Endothelial cell of umbilical vein (primary cell): ENCODE measurements at regions not wholly inside any gene's neighbourhood (a gene's known extent, or its start where the extent isn't known, plus 50 kb on each side); places are given as distances from the start of the nearest gene placed in this dataset.

Experiments
- BruUV-seq: library from RNA; stranded (reverse); fragments of 400-500 nt; replicated peaks from 2 replicates; lab custom pipeline; 2021; lab: Mats Ljungman, UMichigan
- CTCF ChIA-PET: fragments of 300-600, 350-600 bp; sonication (Branson Sonifier 250); formaldehyde crosslinking; loops from one replicate; lab custom pipeline; 2021; ENCODE audit warnings: antibody characterized with exemption, inconsistent platforms; lab: Charles Lee
- POLR2A ChIA-PET: fragments of 300-600, 350-600 bp; sonication (Branson Sonifier 250); formaldehyde crosslinking; loops from one replicate; lab custom pipeline; 2021; ENCODE audit warnings: antibody characterized with exemption, inconsistent platforms; lab: Charles Lee
- DNase-seq: peaks from one replicate; pipeline ENCODE4 v3.0.0-alpha.2; 2011; ENCODE audit warnings: low read depth, low spot score
- FAIRE-seq: peaks from 2 replicates; lab custom pipeline; 2011; peaks lifted over from hg19 to GRCh38; lab: Jason Lieb, UNC
- H2AFZ ChIP-seq: 2 replicates; pipeline ENCODE4 v1.6.0; 2012; ENCODE audit warnings: low read depth, low read length, control low read depth, inconsistent platforms
- H3K27ac ChIP-seq: 2 replicates; pipeline ENCODE4 v1.5.1; 2011; ENCODE audit warnings: low read depth, mild to moderate bottlenecking, control low read depth, low read length, moderate library complexity; ENCODE audit not compliant: insufficient read depth
- H3K27me3 ChIP-seq, 2 experiments: 2 replicates each; pipeline versions ENCODE4 v1.6.0 to v1.6.1; 2011; ENCODE audit warnings: low read length in 2 of 2, mixed read lengths in 1 of 2; ENCODE audit not compliant: control insufficient read depth in 2 of 2, insufficient read depth in 2 of 2
- H3K36me3 ChIP-seq, 2 experiments: 2 replicates in 1 of 2; 3 replicates in 1 of 2; pipeline ENCODE4 v1.5.1; 2011; ENCODE audit warnings: low read length in 2 of 2, mild to moderate bottlenecking in 1 of 2, moderate library complexity in 1 of 2; ENCODE audit not compliant: control insufficient read depth in 2 of 2, insufficient read depth in 2 of 2; ENCODE audit errors: extremely low read depth in 1 of 2
- H3K4me1 ChIP-seq: 3 replicates; pipeline ENCODE4 v1.5.1; 2011; ENCODE audit warnings: mild to moderate bottlenecking, low read length; ENCODE audit not compliant: control insufficient read depth, insufficient read depth; ENCODE audit errors: extremely low read depth
- H3K4me2 ChIP-seq: 2 replicates; pipeline ENCODE4 v1.6.1; 2011; ENCODE audit warnings: low read length, control low read depth, mixed read lengths; ENCODE audit not compliant: insufficient read depth
- H3K4me3 ChIP-seq, 3 experiments: fragments of 200-600 bp in 1 of 3; sonication (generic), shearing (Covaris generic) in 1 of 3; replicated peaks in 1 of 3; 2 replicates each; pipeline ENCODE4 v1.5.1; 2011 to 2016; ENCODE audit warnings: control low read depth in 3 of 3, low read length in 3 of 3, mild to moderate bottlenecking in 2 of 3, inconsistent platforms in 1 of 3, low read depth in 1 of 3, moderate library complexity in 1 of 3; ENCODE audit not compliant: insufficient read depth in 1 of 3
- H3K79me2 ChIP-seq: 2 replicates; pipeline ENCODE4 v1.6.0; 2012; ENCODE audit warnings: low read length, inconsistent platforms; ENCODE audit not compliant: control insufficient read depth, insufficient read depth
- H3K9ac ChIP-seq: replicated peaks from 2 replicates; pipeline ENCODE3; 2011; ENCODE audit warnings: low read length, control low read depth; ENCODE audit not compliant: insufficient read depth; ENCODE audit errors: extremely low read depth
- H3K9me1 ChIP-seq: replicated peaks from 3 replicates; pipeline ENCODE4 v1.6.0; 2011; ENCODE audit warnings: mild to moderate bottlenecking, low read length; ENCODE audit not compliant: control insufficient read depth, insufficient read depth; ENCODE audit errors: extremely low read depth
- H3K9me3 ChIP-seq: replicated peaks from 2 replicates; pipeline ENCODE4 v1.5.1; 2012; ENCODE audit warnings: low read length, inconsistent platforms; ENCODE audit not compliant: control insufficient read depth, insufficient read depth
- H4K20me1 ChIP-seq: replicated peaks from 2 replicates; pipeline ENCODE3; 2011; ENCODE audit warnings: mild to moderate bottlenecking, low read length; ENCODE audit not compliant: control insufficient read depth, insufficient read depth; ENCODE audit errors: extremely low read depth
- CTCF ChIP-seq, 2 donors: IDR thresholded peaks; 1 replicate in 1 of 2; 2 replicates in 1 of 2; pipeline ENCODE4 v1.5.1; 2011; ENCODE audit warnings: low read length in 2 of 2, mild to moderate bottlenecking in 2 of 2, moderate library complexity in 2 of 2, control low read depth in 1 of 2, inconsistent platforms in 1 of 2, low read depth in 1 of 2; ENCODE audit not compliant: insufficient read depth in 1 of 2; ENCODE audit errors: extremely low read depth in 1 of 2
- EZH2 ChIP-seq: IDR thresholded peaks from 2 replicates; pipeline ENCODE4 v1.6.1; 2012; ENCODE audit warnings: borderline replicate concordance, low read depth, mild to moderate bottlenecking, moderate library complexity, low read length, inconsistent platforms; ENCODE audit not compliant: severe bottlenecking
- FOS ChIP-seq: IDR thresholded peaks from 2 replicates; pipeline ENCODE4 v1.6.1; 2011; ENCODE audit warnings: mild to moderate bottlenecking, low read length, moderate library complexity, borderline replicate concordance; ENCODE audit not compliant: insufficient read depth
- GATA2 ChIP-seq: IDR thresholded peaks from 2 replicates; pipeline ENCODE4 v1.7.0; 2011; ENCODE audit warnings: low read depth, mild to moderate bottlenecking, moderate library complexity, mixed read lengths, low read length; ENCODE audit not compliant: insufficient read length, insufficient read depth
- JUN ChIP-seq: IDR thresholded peaks from 2 replicates; pipeline ENCODE4 v1.6.1; 2011; ENCODE audit warnings: borderline replicate concordance, low read depth; ENCODE audit not compliant: insufficient read length, insufficient read depth
- MAX ChIP-seq: IDR thresholded peaks from 2 replicates; pipeline ENCODE4 v1.6.1; 2011; ENCODE audit not compliant: insufficient read depth, insufficient read length
- MYC ChIP-seq: IDR thresholded peaks from one replicate; pipeline ENCODE4 v1.6.1; 2011; ENCODE audit warnings: mild to moderate bottlenecking, low read depth, low read length
- POLR2A ChIP-seq: IDR thresholded peaks from 2 replicates; pipeline ENCODE4 v1.6.1; 2012; ENCODE audit warnings: low read depth, mild to moderate bottlenecking, control low read depth, low read length
- POLR2AphosphoS5 ChIP-seq: IDR thresholded peaks from 2 replicates; pipeline ENCODE4 v1.6.1; 2012; ENCODE audit warnings: low read depth, mild to moderate bottlenecking, control low read depth, low read length, moderate library complexity; ENCODE audit not compliant: insufficient read depth
- dilution Hi-C: fragments of 300-500 bp; cut with MboI; formaldehyde crosslinking; loops from one replicate; pipeline ENCODE4 v1.15.0; 2019; ENCODE audit warnings: low sequenced_read_pairs; ENCODE audit not compliant: extremely low pct_ligation_motif_present
- intact Hi-C: fragments of 100-400 bp; cut with micrococcal nuclease; formaldehyde crosslinking; loops from one replicate; pipeline ENCODE4 v1.10.0; 2022

DNA sequence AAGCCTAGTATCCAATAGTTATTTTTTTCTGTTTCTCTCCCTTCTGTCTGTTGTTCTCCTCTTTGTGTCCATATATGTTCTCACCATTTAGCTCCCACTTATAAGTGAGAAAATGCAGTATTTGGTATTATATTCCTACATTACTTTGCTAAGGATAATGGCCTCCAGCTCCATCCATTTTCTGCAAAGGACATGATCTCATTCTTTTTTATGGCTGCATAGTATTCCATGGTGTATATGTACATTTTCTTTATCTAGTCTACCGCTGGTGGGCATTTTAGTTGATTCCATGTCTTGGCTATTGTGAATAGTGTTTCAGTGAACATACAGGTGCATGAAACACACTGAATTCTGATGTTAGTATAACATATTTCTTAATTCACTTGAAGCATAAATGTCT is 348.9 kb upstream of the TRPC7 start:
- dilution Hi-C loops = no loop called here
- TF ChIP-seq FOS (no peak), MAX (no peak), MYC (no peak), POLR2AphosphoS5 (no peak), JUN (no peak)

GRCh38 chr5:136712628-136713027 is 347.3 kb upstream of the TRPC7 start:
- dilution Hi-C loops (no loop called here), intact Hi-C loops (no loop called here)
- BruUV-seq = no TSS peak
- Histone ChIP-seq H3K4me2 (no peak overlapping the region), H3K27me3 (peaks cover 0 to 5% of the 10 kb centered on the region in 2 experiments), H3K36me3 (no peaks in the 10 kb centered on the region), H3K79me2 (no peaks in the 10 kb centered on the region), H4K20me1 (no peaks in the 10 kb centered on the region), H3K27ac (no peak overlapping the region), H3K9me1 (no peaks in the 10 kb centered on the region), H3K4me1 (no peaks in the 10 kb centered on the region), H3K4me3 (no peak overlapping the region), H2AFZ (no peak overlapping the region), H3K9ac (no peak overlapping the region), H3K9me3 (no peaks in the 10 kb centered on the region)
- ChIA-PET POLR2A (no interaction called here), CTCF (no interaction called here)
- FAIRE-seq (no peak), DNase-seq (no peak)
- TF ChIP-seq MYC (no peak), GATA2 (no peak), EZH2 (no peak), FOS (no peak), CTCF (IDR thresholded peaks at IDR 0.05; ENCODE audit: extremely low read depth in 1 of 2, insufficient read depth in 1 of 2, low read depth in 1 of 2, low read length in 2 of 2) (no peak), POLR2AphosphoS5 (no peak), POLR2A (no peak), JUN (no peak), MAX (no peak)

More for the DNA sequence above, 348.9 kb upstream of the TRPC7 start:
- Histone ChIP-seq H3K36me3 (no peaks in the 10 kb centered on the region), H3K4me2 (no peak overlapping the region), H3K9me3 (no peaks in the 10 kb centered on the region), H2AFZ (no peak overlapping the region), H3K4me3 (no peak overlapping the region), H3K9me1 (no peaks in the 10 kb centered on the region), H3K4me1 (no peaks in the 10 kb centered on the region), H4K20me1 (no peaks in the 10 kb centered on the region), H3K27me3 (peaks cover 0 to 3% of the 10 kb centered on the region in 2 experiments), H3K27ac (no peak overlapping the region), H3K9ac (no peak overlapping the region), H3K79me2 (no peaks in the 10 kb centered on the region)
- POLR2A ChIA-PET = no interaction called here
- BruUV-seq = no TSS peak
- FAIRE-seq (no peak), DNase-seq (no peak)
- intact Hi-C loops = no loop called here
- CTCF ChIA-PET = no interaction called here
